T47D (cell line): ENCODE measurements at regions not wholly inside any gene's neighbourhood (a gene's known extent, or its start where the extent isn't known, plus 50 kb on each side); places are given as distances from the start of the nearest gene placed in this dataset.
A peak's percentile ranks its signal among the peaks of the same experiment; 100 is the strongest.

Source experiments
- DNase-seq, 2 experiments: peaks; one replicate each; pipeline versions ENCODE4 v3.0.0 to v3.0.0-alpha.2; 2011 to 2012; ENCODE audit warnings: low read depth in 1 of 2, low spot score in 1 of 2
- JUND ChIP-seq: IDR thresholded peaks from 2 replicates; pipeline ENCODE4 v1.6.1; 2012; ENCODE audit warnings: low read depth
- in situ Hi-C: cut with HindIII; loops from 2 replicates; pipeline ENCODE4 v1.10.0; 2016; ENCODE audit warnings: low sequenced_read_pairs, low pct_unique_long_range_greater_than_20kb

- no peak for DNase-seq
- TF ChIP-seq JUND = no peak
- in situ Hi-C loops = no loop called here
Observed at GRCh38 chr9:129375845-129376244, 197.8 kb upstream of the IER5L start.

- DNase-seq = no peak
- TF ChIP-seq JUND = no peak
- in situ Hi-C loops = no loop called here
Observed at GRCh38 chr9:129374651-129375050, 196.6 kb upstream of the IER5L start.

GRCh38 chr9:129374231-129374630 is 196.2 kb upstream of the IER5L start:
- no peak for TF ChIP-seq JUND
- no peak for DNase-seq
- in situ Hi-C loops = no loop called here

GRCh38 chr9:129373361-129373760 is 195.3 kb upstream of the IER5L start:
- in situ Hi-C loops = no loop called here
- no peak for DNase-seq
- no peak for TF ChIP-seq JUND

GRCh38 chr9:129370770-129371169 is 192.7 kb upstream of the IER5L start:
- in situ Hi-C loops = no loop called here
- no peak for DNase-seq
- TF ChIP-seq JUND = no peak

GRCh38 chr9:129368444-129368978 is 190.4 kb upstream of the IER5L start:
- in situ Hi-C loops = no loop called here
- TF ChIP-seq JUND = no peak
- DNase-seq = no peak

GRCh38 chr9:129367287-129367686 is 189.2 kb upstream of the IER5L start:
- in situ Hi-C loops = no loop called here
- no peak for DNase-seq
- no peak for TF ChIP-seq JUND

- in situ Hi-C loops = no loop called here
- no peak for TF ChIP-seq JUND
Observed at GRCh38 chr9:129365196-129365595, 187.1 kb upstream of the IER5L start.

GRCh38 chr9:129363216-129363873 is 185.3 kb upstream of the IER5L start:
- no peak for DNase-seq
- in situ Hi-C loops = no loop called here
- TF ChIP-seq JUND = no peak

More at GRCh38 chr9:129365196-129365595, 187.1 kb upstream of the IER5L start:
- DNase-seq = no peak

- in situ Hi-C loops = no loop called here
- TF ChIP-seq JUND = no peak
- peak; percentile 90 to 96 for DNase-seq
Observed at GRCh38 chr9:129362287-129363000, 184.4 kb upstream of the IER5L start.

GRCh38 chr9:129361196-129361595 is 183.1 kb upstream of the IER5L start:
- TF ChIP-seq JUND = no peak
- no peak for DNase-seq
- in situ Hi-C loops = no loop called here

GRCh38 chr9:129359916-129360536 is 182.0 kb upstream of the IER5L start:
- peak in 1 of 2 experiments; percentile 78 for DNase-seq
- no peak for TF ChIP-seq JUND
- in situ Hi-C loops = no loop called here

GRCh38 chr9:129359162-129359811 is 181.2 kb upstream of the IER5L start:
- in situ Hi-C loops = no loop called here
- no peak for TF ChIP-seq JUND
- DNase-seq = no peak
